GM12878 (cell line): ENCODE measurements at regions not wholly inside any gene's neighbourhood (a gene's known extent, or its start where the extent isn't known, plus 50 kb on each side); places are given as distances from the start of the nearest gene placed in this dataset.

ENCODE experiments used
- ATAC-seq: fragments of 200-7000 bp; cut with Tn5 transposase; 3 replicates; pipeline ENCODE4 v1.9.1; 2020; ENCODE audit warnings: mild to moderate bottlenecking, moderate library complexity
- BruUV-seq: library from RNA; stranded (reverse); fragments of 400-500 nt; replicated peaks from 2 replicates; lab custom pipeline; 2021; lab: Mats Ljungman, UMichigan
- CTCF ChIA-PET: fragments of 300-600 bp; sonication (Branson Sonifier 250); formaldehyde crosslinking; extraction: SDS; loops from one replicate; lab custom pipeline; 2021; ENCODE audit warnings: inconsistent platforms; lab: Yijun Ruan, JAX
- POLR2A ChIA-PET: fragments of 350-600 bp; formaldehyde crosslinking; extraction: SDS; loops from one replicate; lab custom pipeline; 2021; ENCODE audit warnings: inconsistent platforms; lab: Charles Lee
- RAD21 ChIA-PET: fragments of 300-600 bp; sonication (Branson Sonifier 250); formaldehyde crosslinking; loops from one replicate; lab custom pipeline; 2023; ENCODE audit warnings: antibody characterized with exemption; ENCODE audit not compliant: unreplicated experiment; lab: Charles Lee
- SMC1A ChIA-PET: fragments of 300-600 bp; sonication (Branson Sonifier 250); formaldehyde crosslinking; loops from one replicate; lab custom pipeline; 2023; ENCODE audit not compliant: unreplicated experiment, uncharacterized antibody; lab: Charles Lee
- DNase-seq: peaks from one replicate; pipeline ENCODE4 v3.0.0-alpha.2; 2011; ENCODE audit warnings: low read depth, low spot score
- FAIRE-seq: peaks from 3 replicates; lab custom pipeline; 2011; peaks lifted over from hg19 to GRCh38; lab: Jason Lieb, UNC
- H2AFZ ChIP-seq: 2 replicates; pipeline ENCODE4 v1.6.0; 2011; ENCODE audit warnings: low read depth, low read length, control low read depth; ENCODE audit not compliant: control insufficient read depth
- H3K27ac ChIP-seq: 2 replicates; pipeline ENCODE4 v1.5.1; 2011; ENCODE audit warnings: control low read depth; ENCODE audit not compliant: control insufficient read depth, insufficient read depth
- H3K27me3 ChIP-seq, 2 experiments: replicated peaks in 1 of 2; 2 replicates each; pipeline versions ENCODE4 v1.6.0 to v1.6.1; 2011; ENCODE audit warnings: low read length in 1 of 2; ENCODE audit not compliant: control insufficient read depth in 2 of 2, insufficient read depth in 2 of 2
- H3K36me3 ChIP-seq, 2 experiments: 2 replicates each; pipeline ENCODE4 v1.5.1; 2011; ENCODE audit warnings: low read length in 1 of 2; ENCODE audit not compliant: control insufficient read depth in 2 of 2, insufficient read depth in 2 of 2
- H3K4me1 ChIP-seq: 2 replicates; pipeline ENCODE4 v1.6.1; 2011; ENCODE audit warnings: mild to moderate bottlenecking, low read length, moderate library complexity, mixed read lengths; ENCODE audit not compliant: control insufficient read depth, insufficient read depth
- H3K4me2 ChIP-seq: 2 replicates; pipeline ENCODE4 v1.6.0; 2011; ENCODE audit warnings: control low read depth; ENCODE audit not compliant: control insufficient read depth, insufficient read depth
- H3K4me3 ChIP-seq: fragments of 200-600 bp; sonication (generic); 2 replicates; pipeline ENCODE4 v1.5.1; 2016
- H3K79me2 ChIP-seq: 2 replicates; pipeline ENCODE4 v1.6.0; 2011; ENCODE audit warnings: low read length; ENCODE audit not compliant: control insufficient read depth, insufficient read depth
- H3K9ac ChIP-seq: 2 replicates; pipeline ENCODE4 v1.8.0; 2011; ENCODE audit warnings: low read length, control low read depth, mixed read lengths; ENCODE audit not compliant: control insufficient read depth, insufficient read depth
- H3K9me3 ChIP-seq: replicated peaks from 3 replicates; pipeline ENCODE4 v1.5.1; 2011; ENCODE audit warnings: mild to moderate bottlenecking, low read length; ENCODE audit not compliant: control insufficient read depth, insufficient read depth
- H4K20me1 ChIP-seq: 2 replicates; pipeline ENCODE4 v1.6.0; 2011; ENCODE audit not compliant: control insufficient read depth, insufficient read depth
- POU2F2 ChIP-seq: IDR thresholded peaks from 3 replicates; pipeline ENCODE4 v1.6.1; 2011; ENCODE audit warnings: low read depth, mild to moderate bottlenecking, low read length, borderline replicate concordance
- SMC3 ChIP-seq: IDR thresholded peaks from 2 replicates; pipeline ENCODE4 v1.6.1; 2011; ENCODE audit warnings: low read length, improper control_type of control experiment, borderline replicate concordance
- SRF ChIP-seq, 2 experiments: IDR thresholded peaks; 2 replicates each; pipeline ENCODE4 v1.6.1; 2011; ENCODE audit warnings: low read depth in 2 of 2, low read length in 2 of 2, mild to moderate bottlenecking in 1 of 2, moderate library complexity in 1 of 2
- TCF7 ChIP-seq: IDR thresholded peaks from 2 replicates; pipeline ENCODE4 v1.6.1; 2014; ENCODE audit warnings: antibody characterized with exemption, borderline replicate concordance
- WGBS: methylation state at CpG from one replicate; pipeline ENCODE4 v1.1.6; 2016; ENCODE audit warnings: low lambda C conversion rate; ENCODE audit not compliant: insufficient replicate concordance, insufficient coverage; ENCODE audit errors: missing lambda C conversion rate; 5-methylcytosine and 5-hydroxymethylcytosine counted together
- in situ Hi-C: fragments of 300-500 bp; cut with MboI; formaldehyde crosslinking; loops from 9 replicates; pipeline ENCODE4 v1.14.3; 2018; ENCODE audit warnings: mixed read lengths
- intact Hi-C: fragments of 100-400 bp; cut with micrococcal nuclease; formaldehyde crosslinking; loops from one replicate; pipeline ENCODE4 v1.14.2; 2022; ENCODE audit not compliant: unreplicated experiment
- TF ChIP-seq, protein P1 (sequence below), 3 experiments: IDR thresholded peaks in 2 of 3; conservative IDR thresholded peaks in 1 of 3; 2 replicates each; pipeline ENCODE4 v1.5.1; 2011; ENCODE audit warnings: low read depth in 3 of 3, low read length in 3 of 3, mild to moderate bottlenecking in 3 of 3, control low read depth in 2 of 3, moderate library complexity in 2 of 3, inconsistent platforms in 1 of 3, mixed read lengths in 1 of 3; ENCODE audit not compliant: control insufficient read depth in 2 of 3, insufficient read depth in 1 of 3; ENCODE audit errors: extremely low read depth in 1 of 3

DNA sequence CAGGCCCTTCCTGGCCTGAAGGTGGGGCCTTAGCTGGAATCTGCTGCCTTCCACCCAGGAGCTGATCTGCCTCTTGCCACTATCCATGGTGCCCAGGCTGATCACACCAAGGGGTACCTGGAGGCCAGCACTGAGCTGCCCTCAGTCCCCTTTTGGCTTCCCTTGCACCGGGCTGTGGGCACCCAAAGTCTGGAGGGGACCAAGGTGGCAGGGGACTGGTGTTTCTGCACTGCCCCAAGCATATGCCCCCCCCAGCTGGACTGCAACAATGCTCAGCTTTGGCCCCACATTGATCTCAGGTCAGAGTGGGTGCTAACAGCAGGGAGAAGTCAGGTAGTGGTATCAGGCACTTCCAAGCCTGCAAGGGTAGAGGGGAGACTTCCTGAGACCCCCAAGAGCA, 902.6 kb upstream of the EPHA6 start:
- no peaks in the 10 kb centered on the region for H3K36me3 ChIP-seq
- SMC1A ChIA-PET = no interaction called here
- DNase-seq (no peak), FAIRE-seq (no peak), ATAC-seq (no peak)
- no peak overlapping the region for H3K27ac ChIP-seq
- no peak for TF ChIP-seq SRF (IDR thresholded peaks at IDR 0.05; ENCODE audit: low read depth in 2 of 2, low read length in 2 of 2)
- TF ChIP-seq, protein P1, sequence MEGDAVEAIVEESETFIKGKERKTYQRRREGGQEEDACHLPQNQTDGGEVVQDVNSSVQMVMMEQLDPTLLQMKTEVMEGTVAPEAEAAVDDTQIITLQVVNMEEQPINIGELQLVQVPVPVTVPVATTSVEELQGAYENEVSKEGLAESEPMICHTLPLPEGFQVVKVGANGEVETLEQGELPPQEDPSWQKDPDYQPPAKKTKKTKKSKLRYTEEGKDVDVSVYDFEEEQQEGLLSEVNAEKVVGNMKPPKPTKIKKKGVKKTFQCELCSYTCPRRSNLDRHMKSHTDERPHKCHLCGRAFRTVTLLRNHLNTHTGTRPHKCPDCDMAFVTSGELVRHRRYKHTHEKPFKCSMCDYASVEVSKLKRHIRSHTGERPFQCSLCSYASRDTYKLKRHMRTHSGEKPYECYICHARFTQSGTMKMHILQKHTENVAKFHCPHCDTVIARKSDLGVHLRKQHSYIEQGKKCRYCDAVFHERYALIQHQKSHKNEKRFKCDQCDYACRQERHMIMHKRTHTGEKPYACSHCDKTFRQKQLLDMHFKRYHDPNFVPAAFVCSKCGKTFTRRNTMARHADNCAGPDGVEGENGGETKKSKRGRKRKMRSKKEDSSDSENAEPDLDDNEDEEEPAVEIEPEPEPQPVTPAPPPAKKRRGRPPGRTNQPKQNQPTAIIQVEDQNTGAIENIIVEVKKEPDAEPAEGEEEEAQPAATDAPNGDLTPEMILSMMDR (IDR thresholded peaks at IDR 0.05 in 2 of 3, conservative IDR thresholded peaks at IDR 0.05 in 1 of 3; ENCODE audit: control insufficient read depth in 2 of 3, extremely low read depth in 1 of 3, insufficient read depth in 1 of 3, low read depth in 3 of 3, low read length in 3 of 3) = no peak
- no peak for TF ChIP-seq POU2F2
- TF ChIP-seq SMC3 = no peak
- no peak for TF ChIP-seq TCF7
- H2AFZ ChIP-seq = no peak overlapping the region
- CTCF ChIA-PET = no interaction called here
- no peak overlapping the region for H3K9ac ChIP-seq
- no peak overlapping the region for H3K4me2 ChIP-seq
- 0% methylated on average over 1 of the region's 1 CpG for WGBS
- no peak overlapping the region for H3K4me3 ChIP-seq
- RAD21 ChIA-PET = no interaction called here
- no peaks in the 10 kb centered on the region for H3K27me3 ChIP-seq
- in situ Hi-C loops = no loop called here
- no peaks in the 10 kb centered on the region for H4K20me1 ChIP-seq
- no peaks in the 10 kb centered on the region for H3K4me1 ChIP-seq
- POLR2A ChIA-PET = interaction anchor here (0.5 kb wide), 1 partner anchor 42 kb away, joined by 3 read pairs; no protein-coding TSS in a partner anchor
- no peaks in the 10 kb centered on the region for H3K79me2 ChIP-seq
- BruUV-seq = no TSS peak
- intact Hi-C loops = no loop called here
- H3K9me3 ChIP-seq = no peaks in the 10 kb centered on the region; the same call in 2 of the 3 replicates
